ENCODE measurements at regions not wholly inside any gene's neighbourhood (a gene's known extent, or its start where the extent isn't known, plus 50 kb on each side); places are given as distances from the start of the nearest gene placed in this dataset.

- TF ChIP-seq HMG20B (CRISPR knock-in tag; IDR thresholded peaks at IDR 0.05) (no peak), BACH1 (tag; IDR thresholded peaks at IDR 0.05) (no peak)
Observed at GRCh38 chr4:13054420-13054970, 429.6 kb downstream of the RAB28 start (continued).

- ChIA-PET CTCF (ENCODE audit: low intra/inter-chr PET ratio) (no interaction called here), POLR2A (no interaction called here)
- intact Hi-C loops (cut with micrococcal nuclease) (no loop called here), in situ Hi-C loops (cut with MboI) (no loop called here)
- Histone ChIP-seq H3K9ac (ENCODE audit: insufficient read depth in 1 of 2, low read depth in 2 of 2, low read length in 2 of 2) (no peak overlapping the region), H3K79me2 (ENCODE audit: control insufficient read depth, insufficient read depth, low read length) (no peaks in the 10 kb centered on the region), H3K36me3 (ENCODE audit: control insufficient read depth, insufficient read depth, low read length) (no peaks in the 10 kb centered on the region), H3K27me3 (ENCODE audit: control insufficient read depth in 2 of 2, insufficient read depth in 2 of 2, low read length in 2 of 2) (no peaks in the 10 kb centered on the region), H4K20me1 (replicated peaks; ENCODE audit: control insufficient read depth, insufficient read depth, low read length) (no peaks in the 10 kb centered on the region), H3K27ac (ENCODE audit: extremely low read depth, low read depth, low read length) (no peak overlapping the region), H3K9me1 (ENCODE audit: control insufficient read depth, insufficient read depth, low read length) (no peaks in the 10 kb centered on the region), H3K4me2 (ENCODE audit: insufficient read depth, low read length) (no peak overlapping the region), H3K4me1 (replicated peaks in 1 of 2; ENCODE audit: control insufficient read depth in 2 of 2, insufficient read depth in 2 of 2, low read length in 2 of 2) (no peaks in the 10 kb centered on the region), H3K4me3 (no peak overlapping the region), H3K9me3 (replicated peaks; ENCODE audit: control insufficient read depth, insufficient read depth, low read depth, low read length) (no peaks in the 10 kb centered on the region), H2AFZ (ENCODE audit: low read depth, low read length) (no peak overlapping the region)
- WGBS (ENCODE audit: insufficient coverage, low coverage, missing lambda C conversion rate) = 2% methylated on average over 4 of the region's 4 CpGs
- DNase-seq (ENCODE audit: extremely low read depth in 1 of 4, low spot score in 3 of 4) (peak in 1 of 4 experiments; percentile 12), FAIRE-seq (no peak), ATAC-seq (no peak)
- TF ChIP-seq RAD51 (IDR thresholded peaks at IDR 0.05; ENCODE audit: borderline replicate concordance, low read depth) (peak; percentile 59; the same call in 1 of the 2 replicates), TEAD1 (CRISPR knock-in tag; IDR thresholded peaks at IDR 0.05) (no peak), ZNF274 (IDR thresholded peaks at IDR 0.05; ENCODE audit: borderline replicate concordance, low read depth, low read length) (no peak), RUNX1 (IDR thresholded peaks at IDR 0.05; ENCODE audit: low read depth) (no peak), NFRKB (IDR thresholded peaks at IDR 0.05; ENCODE audit: low read depth) (no peak)
- TF ChIP-seq, protein P1, sequence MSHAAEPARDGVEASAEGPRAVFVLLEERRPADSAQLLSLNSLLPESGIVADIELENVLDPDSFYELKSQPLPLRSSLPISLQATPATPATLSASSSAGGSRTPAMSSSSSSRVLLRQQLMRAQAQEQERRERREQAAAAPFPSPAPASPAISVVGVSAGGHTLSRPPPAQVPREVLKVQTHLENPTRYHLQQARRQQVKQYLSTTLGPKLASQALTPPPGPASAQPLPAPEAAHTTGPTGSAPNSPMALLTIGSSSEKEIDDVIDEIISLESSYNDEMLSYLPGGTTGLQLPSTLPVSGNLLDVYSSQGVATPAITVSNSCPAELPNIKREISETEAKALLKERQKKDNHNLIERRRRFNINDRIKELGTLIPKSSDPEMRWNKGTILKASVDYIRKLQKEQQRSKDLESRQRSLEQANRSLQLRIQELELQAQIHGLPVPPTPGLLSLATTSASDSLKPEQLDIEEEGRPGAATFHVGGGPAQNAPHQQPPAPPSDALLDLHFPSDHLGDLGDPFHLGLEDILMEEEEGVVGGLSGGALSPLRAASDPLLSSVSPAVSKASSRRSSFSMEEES (CRISPR knock-in tag; IDR thresholded peaks at IDR 0.05) = peak; percentile 82
- no TSS peak for BruUV-seq (replicated peaks)
Observed at GRCh38 chr4:13047591-13047990, 436.5 kb downstream of the RAB28 start.

All from K562 (cell line).